Heart left ventricle (tissue), 16 donors: ENCODE measurements at regions not wholly inside any gene's neighbourhood (a gene's known extent, or its start where the extent isn't known, plus 50 kb on each side); places are given as distances from the start of the nearest gene placed in this dataset.

Experiments used
- ATAC-seq, 4 donors: fragments of 200-7000 bp; cut with Tn5 transposase; one replicate each; pipeline ENCODE4 v1.9.1; 2020 to 2022; ENCODE audit warnings: moderate library complexity in 4 of 4, mild to moderate bottlenecking in 3 of 4, moderate number of reproducible peaks in 1 of 4
- DNase-seq, 5 donors: peaks; one replicate each; pipeline ENCODE4 v3.0.0-alpha.2; 2020
- H3K27ac ChIP-seq, 12 donors: fragments of 200-600 bp; sonication (generic) in 4 of 12; one replicate each; pipeline versions ENCODE4 v1.5.0 to v1.8.0; 2016 to 2022; ENCODE audit warnings: mild to moderate bottlenecking in 2 of 12
- H3K27me3 ChIP-seq, 9 donors: fragments of 200-600 bp; sonication (generic) in 2 of 9; one replicate each; pipeline versions ENCODE4 v1.5.1 to v1.8.0; 2016 to 2022; ENCODE audit warnings: mild to moderate bottlenecking in 3 of 9
- H3K36me3 ChIP-seq, 9 donors: fragments of 200-600 bp; sonication (generic) in 2 of 9; one replicate each; pipeline versions ENCODE4 v1.5.0 to v1.8.0; 2018 to 2022; ENCODE audit warnings: mild to moderate bottlenecking in 2 of 9
- H3K4me1 ChIP-seq, 12 donors: fragments of 200-600 bp; sonication (generic) in 4 of 12; one replicate each; pipeline versions ENCODE4 v1.5.0 to v1.8.0; 2016 to 2022; ENCODE audit warnings: mild to moderate bottlenecking in 3 of 12
- H3K4me3 ChIP-seq, 12 donors: fragments of 200-600 bp; sonication (generic) in 4 of 12; one replicate each; pipeline versions ENCODE4 v1.5.0 to v1.8.0; 2017 to 2022; ENCODE audit warnings: mild to moderate bottlenecking in 9 of 12, moderate library complexity in 4 of 12
- H3K9me3 ChIP-seq, 12 donors: fragments of 200-600 bp; sonication (generic) in 4 of 12; one replicate each; pipeline versions ENCODE4 v1.5.0 to v1.8.0; 2016 to 2022; ENCODE audit warnings: mild to moderate bottlenecking in 1 of 12
- POLR2A ChIP-seq, 2 donors: fragments of 450-650 bp; IDR thresholded peaks; one replicate each; pipeline ENCODE4 v1.6.1; 2017; ENCODE audit warnings: antibody characterized with exemption in 2 of 2, mild to moderate bottlenecking in 2 of 2, moderate library complexity in 2 of 2
- WGBS, 4 donors: extraction: QIAGEN DNeasy Blood & Tissue Kit in 2 of 4; methylation state at CpG; one replicate each; pipeline versions ENCODE4 v1.1.5 to v1.1.7; 2013 to 2018; 5-methylcytosine and 5-hydroxymethylcytosine counted together
- intact Hi-C, 10 donors: fragments of 100-400 bp; cut with DNase I; formaldehyde crosslinking; loops; one replicate each; pipeline versions ENCODE4 v1.11.1 to v1.14.2; 2022
- TF ChIP-seq, protein P1 (sequence below), 12 donors: fragments of 200-600 bp; sonication (generic) in 4 of 12; IDR thresholded peaks; one replicate each; pipeline versions ENCODE4 v1.5.0 to v1.8.0; 2018 to 2022; ENCODE audit warnings: antibody characterized with exemption in 12 of 12, mild to moderate bottlenecking in 5 of 12
- donor health status: ischemic (EF 13 %, LVEDD 7.1; RV severe dilation, severe dysfunction).
- donor health status: healthy with polysubstance abuse.
- donor health status: DM: no; HTN: yes; CAD: no.
- donor health status: DM: no; HTN: no; CAD: no.
- donor health status: ischemic (EF 25% LVEDD 6.9; RV normal size, moderate dysfunction).
- donor health status: ischemic (EF 25% LVEDD 5.7; RV mildly dilated, moderate dysfunction).
- donor health status: healthy.
- donor health status: DM: yes; HTN: yes; CAD: no.
- donor health status: ischemic (EF 35%, LVEDD 5.7; RV mildly dilated, moderate dysfunction).
- donor health status: nonischemic (EF 11% LVEDD 7.7; RV severe dilation, severe dysfunction).
- donor health status: DM: yes; HTN: yes; CAD: no.
- donor health status: PGD.
- donor health status: ischemic (EF 29% LVEDD 5.4; RV normal size, mild dysfunction).
- donor health status: nonischemic (EF 23%, LVEDD 6.1; RV moderate dilation, normal function).

DNA sequence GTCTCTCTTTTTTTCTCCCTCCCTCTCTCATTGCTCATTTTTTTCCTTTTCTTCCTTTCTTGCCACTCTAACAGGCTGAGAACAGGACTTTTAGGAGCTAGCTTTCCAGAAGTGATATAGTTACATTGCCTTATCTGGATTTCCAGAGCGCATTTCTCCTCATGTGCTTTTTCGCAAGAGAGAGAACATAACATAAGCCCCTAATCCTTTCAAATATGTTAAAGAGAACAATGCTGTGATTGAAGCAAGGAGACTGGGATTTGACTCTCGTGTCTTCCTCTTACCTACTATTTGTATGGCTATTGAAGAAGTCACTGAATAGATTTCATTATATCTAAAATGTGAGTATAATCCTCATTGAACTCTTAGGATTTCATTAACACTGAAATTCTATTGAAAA, 101.2 kb upstream of the PRPS1L1 start:
- H3K4me1 ChIP-seq: peaks cover 0 to 19% (median 2%) of the 10 kb centered on the region in 12 donors
- 70 to 74% (median 73%) methylated on average over 3 of the region's 3 CpGs for WGBS, 4 donors
- no peak overlapping the region for H3K27ac ChIP-seq
- no peaks in the 10 kb centered on the region for H3K27me3 ChIP-seq
- no peaks in the 10 kb centered on the region for H3K36me3 ChIP-seq
- TF ChIP-seq, protein P1, sequence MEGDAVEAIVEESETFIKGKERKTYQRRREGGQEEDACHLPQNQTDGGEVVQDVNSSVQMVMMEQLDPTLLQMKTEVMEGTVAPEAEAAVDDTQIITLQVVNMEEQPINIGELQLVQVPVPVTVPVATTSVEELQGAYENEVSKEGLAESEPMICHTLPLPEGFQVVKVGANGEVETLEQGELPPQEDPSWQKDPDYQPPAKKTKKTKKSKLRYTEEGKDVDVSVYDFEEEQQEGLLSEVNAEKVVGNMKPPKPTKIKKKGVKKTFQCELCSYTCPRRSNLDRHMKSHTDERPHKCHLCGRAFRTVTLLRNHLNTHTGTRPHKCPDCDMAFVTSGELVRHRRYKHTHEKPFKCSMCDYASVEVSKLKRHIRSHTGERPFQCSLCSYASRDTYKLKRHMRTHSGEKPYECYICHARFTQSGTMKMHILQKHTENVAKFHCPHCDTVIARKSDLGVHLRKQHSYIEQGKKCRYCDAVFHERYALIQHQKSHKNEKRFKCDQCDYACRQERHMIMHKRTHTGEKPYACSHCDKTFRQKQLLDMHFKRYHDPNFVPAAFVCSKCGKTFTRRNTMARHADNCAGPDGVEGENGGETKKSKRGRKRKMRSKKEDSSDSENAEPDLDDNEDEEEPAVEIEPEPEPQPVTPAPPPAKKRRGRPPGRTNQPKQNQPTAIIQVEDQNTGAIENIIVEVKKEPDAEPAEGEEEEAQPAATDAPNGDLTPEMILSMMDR (IDR thresholded peaks at IDR 0.05): no peak
- TF ChIP-seq POLR2A (IDR thresholded peaks at IDR 0.05): no peak
- no peak for DNase-seq
- H3K9me3 ChIP-seq: no peaks in the 10 kb centered on the region
- intact Hi-C loops: no loop called here
- no peak for ATAC-seq
- H3K4me3 ChIP-seq: no peak overlapping the region

DNA sequence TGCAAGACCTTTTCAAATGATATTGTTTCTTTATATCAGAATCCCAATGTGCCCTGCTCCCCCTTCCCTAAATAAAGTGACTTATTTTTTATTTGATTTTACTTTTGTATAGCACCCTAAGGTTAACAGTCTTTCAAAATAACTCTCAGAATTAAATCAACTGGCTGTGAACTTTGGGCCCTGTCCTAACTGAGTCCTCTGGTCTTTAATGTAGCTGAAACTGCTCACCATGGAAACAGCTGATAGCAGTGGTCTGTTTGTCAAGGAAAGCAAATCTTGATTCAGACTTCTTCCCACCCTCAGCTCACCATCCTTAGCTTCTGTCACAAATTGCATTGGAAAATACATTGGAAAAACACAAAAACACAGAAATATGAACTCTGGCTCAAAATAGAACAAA, 105.2 kb upstream of the PRPS1L1 start:
- peak in 1 of 4 donors; percentile 45 for ATAC-seq
- no peak for DNase-seq
- H3K27me3 ChIP-seq: no peaks in the 10 kb centered on the region
- intact Hi-C loops: no loop called here
- H3K4me1 ChIP-seq: peaks cover 0 to 13% (median 0%) of the 10 kb centered on the region in 12 donors
- H3K4me3 ChIP-seq: no peak overlapping the region
- no peaks in the 10 kb centered on the region for H3K36me3 ChIP-seq
- TF ChIP-seq, protein P1 (IDR thresholded peaks at IDR 0.05): no peak
- no peak for TF ChIP-seq POLR2A (IDR thresholded peaks at IDR 0.05)
- peak overlapping the region in 1 of 12 donors; percentile 19 for H3K27ac ChIP-seq
- H3K9me3 ChIP-seq: peaks cover 0 to 3% (median 0%) of the 10 kb centered on the region in 12 donors

DNA sequence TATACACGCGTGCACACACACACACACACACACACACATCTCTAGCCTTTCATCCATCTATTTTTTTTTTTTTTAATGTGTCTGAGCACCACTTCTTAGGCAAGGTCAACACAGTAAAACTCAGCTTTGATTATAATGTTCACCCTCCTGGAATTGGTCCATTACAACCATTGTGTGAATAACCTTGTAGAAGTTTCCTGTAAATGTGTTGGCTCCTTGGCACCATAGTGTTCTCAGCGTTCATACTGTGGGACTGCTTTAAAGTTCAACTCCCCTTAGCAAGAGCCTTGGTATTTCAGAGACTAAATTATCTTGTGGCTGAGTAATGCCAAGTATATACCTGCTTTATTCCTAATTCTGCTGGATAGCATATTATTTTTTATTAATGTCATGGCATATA, 106.3 kb upstream of the PRPS1L1 start:
- peaks cover 0 to 12% (median 0%) of the 10 kb centered on the region in 12 donors for H3K4me1 ChIP-seq
- H3K9me3 ChIP-seq: peaks cover 0 to 3% (median 0%) of the 10 kb centered on the region in 12 donors
- DNase-seq: no peak
- no peaks in the 10 kb centered on the region for H3K36me3 ChIP-seq
- H3K4me3 ChIP-seq: no peak overlapping the region
- TF ChIP-seq POLR2A (IDR thresholded peaks at IDR 0.05): no peak
- TF ChIP-seq, protein P1 (IDR thresholded peaks at IDR 0.05): no peak
- intact Hi-C loops: no loop called here
- peak in 1 of 4 donors; percentile 58 for ATAC-seq
- H3K27me3 ChIP-seq: no peaks in the 10 kb centered on the region
- WGBS, 4 donors: 79 to 85% (median 81%) methylated on average over 3 of the region's 3 CpGs
- H3K27ac ChIP-seq: no peak overlapping the region

GRCh38 chr7:18140943-18141342, 113.3 kb upstream of the PRPS1L1 start:
- H3K4me3 ChIP-seq: no peak overlapping the region
- DNase-seq: no peak
- H3K9me3 ChIP-seq: peaks cover 0 to 3% (median 0%) of the 10 kb centered on the region in 12 donors
- no peak for ATAC-seq
- no peak overlapping the region for H3K27ac ChIP-seq
- H3K27me3 ChIP-seq: no peaks in the 10 kb centered on the region
- intact Hi-C loops: no loop called here
- no peaks in the 10 kb centered on the region for H3K36me3 ChIP-seq
- TF ChIP-seq, protein P1 (IDR thresholded peaks at IDR 0.05): no peak
- TF ChIP-seq POLR2A (IDR thresholded peaks at IDR 0.05): no peak
- no peaks in the 10 kb centered on the region for H3K4me1 ChIP-seq
